H1 (cell line): ENCODE measurements at regions not wholly inside any gene's neighbourhood (a gene's known extent, or its start where the extent isn't known, plus 50 kb on each side); places are given as distances from the start of the nearest gene placed in this dataset.

Source experiments
- CTCF ChIA-PET: fragments of 300-600 bp; sonication (Branson Sonifier 250); formaldehyde crosslinking; loops from one replicate; lab custom pipeline; 2021; ENCODE audit not compliant: partially characterized antibody; lab: Charles Lee
- POLR2A ChIA-PET: fragments of 300-600 bp; sonication (Branson Sonifier 250); formaldehyde crosslinking; loops from one replicate; lab custom pipeline; 2021; ENCODE audit warnings: inconsistent platforms; ENCODE audit not compliant: partially characterized antibody; lab: Charles Lee
- DNase-seq, 2 experiments: peaks; one replicate each; pipeline versions ENCODE4 v3.0.0 to v3.0.0-alpha.2; 2010 to 2022; ENCODE audit warnings: low spot score in 2 of 2, low read depth in 1 of 2, mixed read lengths in 1 of 2
- FAIRE-seq: peaks from 2 replicates; lab custom pipeline; 2011; peaks lifted over from hg19 to GRCh38; lab: Jason Lieb, UNC
- H2AFZ ChIP-seq: 2 replicates; pipeline ENCODE4 v1.8.1; 2012; ENCODE audit warnings: low read length, inconsistent platforms
- H2AK5ac ChIP-seq: 2 replicates; pipeline ENCODE4 v1.6.1; 2013; ENCODE audit warnings: low read depth, low read length
- H2BK120ac ChIP-seq: replicated peaks from 2 replicates; pipeline ENCODE3; 2013; ENCODE audit warnings: low read depth, low read length, inconsistent platforms
- H2BK12ac ChIP-seq: 2 replicates; pipeline ENCODE4 v1.6.1; 2013; ENCODE audit warnings: low read depth, low read length
- H2BK15ac ChIP-seq: 2 replicates; pipeline ENCODE4 v1.6.1; 2013; ENCODE audit warnings: low read length
- H2BK20ac ChIP-seq: 2 replicates; pipeline ENCODE4 v1.6.1; 2013; ENCODE audit warnings: low read length
- H2BK5ac ChIP-seq: 2 replicates; pipeline ENCODE4 v1.6.1; 2013; ENCODE audit warnings: low read depth, low read length
- H3K14ac ChIP-seq: 2 replicates; pipeline ENCODE4 v1.6.1; 2013; ENCODE audit warnings: inconsistent platforms; ENCODE audit not compliant: insufficient read length
- H3K18ac ChIP-seq: 2 replicates; pipeline ENCODE4 v1.6.1; 2013; ENCODE audit warnings: low read length; ENCODE audit errors: extremely low read depth
- H3K23ac ChIP-seq: 2 replicates; pipeline ENCODE4 v1.6.1; 2013; ENCODE audit warnings: inconsistent platforms; ENCODE audit not compliant: insufficient read length
- H3K23me2 ChIP-seq: 2 replicates; pipeline ENCODE4 v1.6.1; 2013; ENCODE audit warnings: low read depth, low read length
- H3K27ac ChIP-seq: 2 replicates; pipeline ENCODE4 v1.6.1; 2011; ENCODE audit warnings: low read depth, low read length, inconsistent platforms
- H3K27me3 ChIP-seq, 4 experiments: replicated peaks in 1 of 4; 1 replicate in 1 of 4; 2 replicates in 3 of 4; pipeline versions ENCODE4 v1.6.1 to v1.8.1; 2011 to 2013; ENCODE audit warnings: low read length in 3 of 4, mild to moderate bottlenecking in 3 of 4, inconsistent platforms in 2 of 4, mixed read lengths in 2 of 4, moderate library complexity in 1 of 4; ENCODE audit not compliant: control insufficient read depth in 3 of 4, insufficient read depth in 3 of 4; ENCODE audit errors: extremely low read depth in 1 of 4
- H3K36me3 ChIP-seq, 4 experiments: 2 replicates each; pipeline versions ENCODE4 v1.6.1 to v1.8.1; 2011 to 2013; ENCODE audit warnings: mild to moderate bottlenecking in 4 of 4, low read length in 3 of 4, moderate library complexity in 2 of 4, control low read depth in 1 of 4, inconsistent platforms in 1 of 4; ENCODE audit not compliant: insufficient read depth in 4 of 4, control insufficient read depth in 2 of 4
- H3K4ac ChIP-seq: replicated peaks from 2 replicates; pipeline ENCODE3; 2013; ENCODE audit warnings: low read length, low read depth, mixed read lengths, inconsistent platforms; ENCODE audit not compliant: insufficient read length
- H3K4me1 ChIP-seq, 4 experiments: replicated peaks in 1 of 4; 1 replicate in 1 of 4; 2 replicates in 3 of 4; pipeline versions ENCODE4 v1.6.1 to v1.8.1; 2011 to 2013; ENCODE audit warnings: low read length in 3 of 4, inconsistent platforms in 2 of 4, mixed read lengths in 1 of 4; ENCODE audit not compliant: insufficient read depth in 4 of 4, control insufficient read depth in 3 of 4
- H3K4me2 ChIP-seq, 2 experiments: 2 replicates each; pipeline versions ENCODE4 v1.6.1 to v1.8.1; 2011 to 2013; ENCODE audit warnings: low read depth in 2 of 2, low read length in 2 of 2, control low read depth in 1 of 2, inconsistent platforms in 1 of 2, mild to moderate bottlenecking in 1 of 2; ENCODE audit not compliant: insufficient read depth in 1 of 2
- H3K4me3 ChIP-seq, 4 experiments: fragments of 200-600, 300-600 bp in 1 of 4; sonication (generic), shearing (Covaris generic), sonication (Bioruptor Twin) in 1 of 4; 2 replicates each; pipeline versions ENCODE4 v1.5.1 to v1.8.1; 2011 to 2016; ENCODE audit warnings: low read length in 4 of 4, low read depth in 3 of 4, control low read depth in 2 of 4, inconsistent platforms in 2 of 4, mild to moderate bottlenecking in 2 of 4, mixed read lengths in 1 of 4, moderate library complexity in 1 of 4; ENCODE audit not compliant: insufficient read depth in 2 of 4; ENCODE audit errors: extremely low read depth in 1 of 4
- H3K56ac ChIP-seq: replicated peaks from 2 replicates; pipeline ENCODE3; 2013; ENCODE audit warnings: low read depth, mild to moderate bottlenecking, mixed read lengths, low read length, inconsistent platforms; ENCODE audit not compliant: insufficient read length
- H3K79me1 ChIP-seq: 2 replicates; pipeline ENCODE4 v1.6.1; 2013; ENCODE audit warnings: low read depth, low read length, control low read depth
- H3K79me2 ChIP-seq, 2 experiments: 2 replicates each; pipeline versions ENCODE4 v1.6.1 to v1.8.1; 2012 to 2013; ENCODE audit warnings: low read length in 2 of 2, mild to moderate bottlenecking in 2 of 2, inconsistent platforms in 1 of 2; ENCODE audit not compliant: insufficient read depth in 2 of 2, control insufficient read depth in 1 of 2
- H3K9ac ChIP-seq, 4 experiments: replicated peaks in 1 of 4; 1 replicate in 1 of 4; 2 replicates in 3 of 4; pipeline versions ENCODE4 v1.6.1 to v1.8.1; 2011 to 2013; ENCODE audit warnings: low read depth in 3 of 4, low read length in 3 of 4, control low read depth in 2 of 4, mild to moderate bottlenecking in 2 of 4, moderate library complexity in 2 of 4, inconsistent platforms in 1 of 4; ENCODE audit errors: extremely low read depth in 1 of 4
- H3K9me3 ChIP-seq, 2 experiments: 2 replicates each; pipeline versions ENCODE4 v1.6.1 to v1.8.1; 2012 to 2013; ENCODE audit warnings: mild to moderate bottlenecking in 2 of 2, moderate library complexity in 2 of 2, control low read depth in 1 of 2, inconsistent platforms in 1 of 2, low read depth in 1 of 2, low read length in 1 of 2, mixed read lengths in 1 of 2; ENCODE audit not compliant: insufficient read depth in 2 of 2
- H4K20me1 ChIP-seq, 2 experiments: replicated peaks in 1 of 2; 2 replicates each; pipeline versions ENCODE3 to v1.8.1; 2011 to 2013; ENCODE audit warnings: inconsistent platforms in 2 of 2, low read length in 2 of 2, mild to moderate bottlenecking in 1 of 2; ENCODE audit not compliant: insufficient read depth in 2 of 2, control insufficient read depth in 1 of 2
- H4K5ac ChIP-seq: 2 replicates; pipeline ENCODE4 v1.6.1; 2013; ENCODE audit warnings: low read length, low read depth, mixed read lengths, inconsistent platforms; ENCODE audit not compliant: insufficient read length
- H4K8ac ChIP-seq: 2 replicates; pipeline ENCODE4 v1.8.0; 2013; ENCODE audit warnings: mild to moderate bottlenecking, moderate library complexity, low read length, inconsistent platforms; ENCODE audit not compliant: insufficient read depth; ENCODE audit errors: extremely low read depth
- H4K91ac ChIP-seq: replicated peaks from 2 replicates; pipeline ENCODE3; 2013; ENCODE audit warnings: low read length, mixed read lengths, inconsistent platforms; ENCODE audit not compliant: insufficient read length
- BACH1 ChIP-seq: IDR thresholded peaks from 2 replicates; pipeline ENCODE4 v1.6.1; 2012; ENCODE audit warnings: low read length, improper control_type of control experiment
- TAF1 ChIP-seq: IDR thresholded peaks from 2 replicates; pipeline ENCODE4 v1.6.1; 2011; ENCODE audit warnings: mild to moderate bottlenecking, low read depth, low read length
- WGBS, 2 experiments: shearing (Covaris generic) in 1 of 2; methylation state at CpG; one replicate each; pipeline versions ENCODE4 v1.1.6 to v1.1.7; 2013 to 2015; ENCODE audit warnings: low lambda C conversion rate in 2 of 2, mixed read lengths in 2 of 2, inconsistent platforms in 1 of 2, low coverage in 1 of 2, missing lambda C conversion rate in 1 of 2; ENCODE audit not compliant: insufficient replicate concordance in 2 of 2, insufficient coverage in 1 of 2, insufficient read length in 1 of 2; ENCODE audit errors: extremely low coverage in 1 of 2, missing lambda C conversion rate in 1 of 2; 5-methylcytosine and 5-hydroxymethylcytosine counted together

- H3K23ac ChIP-seq, result no peak overlapping the region
- H2BK12ac ChIP-seq, result no peak overlapping the region
- H3K4me2 ChIP-seq, result no peak overlapping the region
- H3K27ac ChIP-seq, result no peak overlapping the region
- no peaks in the 10 kb centered on the region for H3K9me3 ChIP-seq
- no peak overlapping the region for H3K4me3 ChIP-seq
- H3K27me3 ChIP-seq, result no peaks in the 10 kb centered on the region
- no peaks in the 10 kb centered on the region; the same call in 1 of the 2 replicates for H3K23me2 ChIP-seq
- H2BK15ac ChIP-seq, result no peak overlapping the region
- no peak overlapping the region for H2AK5ac ChIP-seq
- no peak overlapping the region for H3K18ac ChIP-seq
- no peak overlapping the region for H3K56ac ChIP-seq
- H3K9ac ChIP-seq, result no peak overlapping the region
- POLR2A ChIA-PET, result no interaction called here
- H2BK120ac ChIP-seq, result no peak overlapping the region
- FAIRE-seq (no peak), DNase-seq (no peak)
- H4K5ac ChIP-seq, result no peak overlapping the region
- no peak overlapping the region for H3K4ac ChIP-seq
- no peaks in the 10 kb centered on the region for H3K4me1 ChIP-seq
- 82% methylated on average over 4 of the region's 4 CpGs; no CpG with 5 or more reads in 1 of the 2 experiments for WGBS, 2 experiments
- H4K8ac ChIP-seq, result no peak overlapping the region
- no peak overlapping the region for H2AFZ ChIP-seq
- no peaks in the 10 kb centered on the region for H3K79me2 ChIP-seq
- H3K14ac ChIP-seq, result no peak overlapping the region
- no peaks in the 10 kb centered on the region for H4K20me1 ChIP-seq
- H2BK20ac ChIP-seq, result no peak overlapping the region
- H2BK5ac ChIP-seq, result no peak overlapping the region
- no peaks in the 10 kb centered on the region for H3K79me1 ChIP-seq
- no peaks in the 10 kb centered on the region for H3K36me3 ChIP-seq
- H4K91ac ChIP-seq, result no peak overlapping the region
- CTCF ChIA-PET, result no interaction called here
- no peak for TF ChIP-seq TAF1
- TF ChIP-seq BACH1, result no peak
These were observed 249.1 kb downstream of the LY86 start for GRCh38 chr6:6837541-6838080.
